GM23248 (cell line): ENCODE measurements at regions not wholly inside any gene's neighbourhood (a gene's known extent, or its start where the extent isn't known, plus 50 kb on each side); places are given as distances from the start of the nearest gene placed in this dataset.

Experiments
- DNase-seq: peaks from one replicate; pipeline ENCODE4 v3.0.0-alpha.2; 2015
- H2AFZ ChIP-seq: fragments of 200-600 bp; sonication (generic); 2 replicates; pipeline ENCODE4 v1.6.1; 2016; ENCODE audit warnings: antibody characterized with exemption
- H3F3A ChIP-seq: fragments of 200-600 bp; sonication (generic); 2 replicates; pipeline ENCODE4 v1.6.1; 2016; ENCODE audit warnings: mild to moderate bottlenecking, antibody characterized with exemption, mixed run types; ENCODE audit not compliant: insufficient read depth
- H3K27ac ChIP-seq: fragments of 200-600 bp; sonication (generic); 2 replicates; pipeline ENCODE4 v1.5.1; 2016; ENCODE audit warnings: mild to moderate bottlenecking
- H3K27me3 ChIP-seq: fragments of 200-600 bp; sonication (generic); replicated peaks from 2 replicates; pipeline ENCODE4 v1.6.1; 2016; ENCODE audit warnings: mild to moderate bottlenecking; ENCODE audit not compliant: insufficient read depth
- H3K36me3 ChIP-seq: fragments of 200-600 bp; sonication (generic); 2 replicates; pipeline ENCODE4 v1.6.1; 2016; ENCODE audit warnings: low read depth, mild to moderate bottlenecking
- H3K4me1 ChIP-seq: fragments of 200-600 bp; sonication (generic); 2 replicates; pipeline ENCODE4 v1.6.1; 2016; ENCODE audit warnings: mild to moderate bottlenecking; ENCODE audit not compliant: insufficient read depth
- H3K4me2 ChIP-seq: fragments of 200-600 bp; sonication (generic); one replicate; pipeline ENCODE4 v1.6.1; 2016; ENCODE audit warnings: mild to moderate bottlenecking; ENCODE audit not compliant: unreplicated experiment
- H3K4me3 ChIP-seq: fragments of 200-600 bp; sonication (generic); 2 replicates; pipeline ENCODE4 v1.5.1; 2016; ENCODE audit warnings: mild to moderate bottlenecking
- H3K79me2 ChIP-seq: fragments of 200-600 bp; sonication (generic); 2 replicates; pipeline ENCODE4 v1.6.1; 2016; ENCODE audit warnings: mild to moderate bottlenecking; ENCODE audit not compliant: insufficient read depth
- H3K9ac ChIP-seq: fragments of 200-600 bp; sonication (generic); 2 replicates; pipeline ENCODE4 v1.6.1; 2016; ENCODE audit warnings: mild to moderate bottlenecking
- H3K9me2 ChIP-seq: fragments of 200-600 bp; sonication (generic); 2 replicates; pipeline ENCODE4 v1.6.1; 2016; ENCODE audit warnings: mixed run types, mild to moderate bottlenecking, moderate library complexity; ENCODE audit not compliant: insufficient read depth
- H3K9me3 ChIP-seq: fragments of 200-600 bp; sonication (generic); one replicate; pipeline ENCODE4 v1.6.1; 2017; ENCODE audit warnings: low read depth
- H4K20me1 ChIP-seq: fragments of 200-600 bp; sonication (generic); 2 replicates; pipeline ENCODE4 v1.6.0; 2016; ENCODE audit not compliant: insufficient read depth
- EZH2 ChIP-seq: fragments of 200-600 bp; sonication (generic); IDR thresholded peaks from 2 replicates; pipeline ENCODE4 v1.6.1; 2018; ENCODE audit warnings: antibody characterized with exemption, mild to moderate bottlenecking; ENCODE audit not compliant: insufficient read depth, poor library complexity, severe bottlenecking
- EZH2phosphoT487 ChIP-seq: fragments of 200-600 bp; sonication (generic); IDR thresholded peaks from 2 replicates; pipeline ENCODE4 v1.6.1; 2018; ENCODE audit warnings: antibody characterized with exemption, moderate library complexity, mild to moderate bottlenecking, low read depth; ENCODE audit not compliant: insufficient read depth
- WGBS, 2 experiments: methylation state at CpG; one replicate each; pipeline ENCODE4 v1.1.6; 2015 to 2017; ENCODE audit warnings: low lambda C conversion rate in 2 of 2, low coverage in 1 of 2; ENCODE audit errors: missing lambda C conversion rate in 2 of 2; 5-methylcytosine and 5-hydroxymethylcytosine counted together
- in situ Hi-C: fragments of 300-500 bp; cut with MboI; formaldehyde crosslinking; loops from 2 replicates; pipeline ENCODE4 v1.15.0; 2020

GRCh38 chr15:81897057-81897677 is 148.7 kb downstream of the MEX3B start:
- Histone ChIP-seq H3K9ac (no peak overlapping the region), H3K27ac (no peak overlapping the region)
- in situ Hi-C loops = no loop called here

GRCh38 chr15:81896356-81896755 is 149.5 kb downstream of the MEX3B start:
- DNase-seq = no peak
- in situ Hi-C loops = no loop called here

More at GRCh38 chr15:81897057-81897677, 148.7 kb downstream of the MEX3B start:
- no peaks in the 10 kb centered on the region for H3K9me2 ChIP-seq
- H3K4me2 ChIP-seq = peak overlapping the region; percentile 26
- 63 to 67% methylated on average over 6 of the region's 6 CpGs for WGBS, 2 experiments
- H4K20me1 ChIP-seq = no peaks in the 10 kb centered on the region
- H3K27me3 ChIP-seq = peaks cover 7% of the 10 kb centered on the region
- peak overlapping the region; percentile 29 for H2AFZ ChIP-seq
- no peak overlapping the region for H3K4me3 ChIP-seq
- no peak for TF ChIP-seq EZH2
- no peak for TF ChIP-seq EZH2phosphoT487
- peak; percentile 62 for DNase-seq
- no peaks in the 10 kb centered on the region for H3K9me3 ChIP-seq
- peaks cover 10% of the 10 kb centered on the region for H3K4me1 ChIP-seq
- no peaks in the 10 kb centered on the region for H3F3A ChIP-seq
- H3K36me3 ChIP-seq = no peaks in the 10 kb centered on the region
- H3K79me2 ChIP-seq = no peaks in the 10 kb centered on the region

GRCh38 chr15:81895723-81896122 is 150.1 kb downstream of the MEX3B start:
- no peak overlapping the region for H3K4me2 ChIP-seq
- H3K36me3 ChIP-seq = no peaks in the 10 kb centered on the region
- no peaks in the 10 kb centered on the region for H4K20me1 ChIP-seq
- H3K27me3 ChIP-seq = peaks cover 7% of the 10 kb centered on the region; the same call in 1 of the 2 replicates
- no peak overlapping the region for H3K9ac ChIP-seq
- DNase-seq = no peak
- no peaks in the 10 kb centered on the region for H3K9me3 ChIP-seq
- TF ChIP-seq EZH2 = no peak
- no peak for TF ChIP-seq EZH2phosphoT487
- no peak overlapping the region for H3K4me3 ChIP-seq
- H3K9me2 ChIP-seq = no peaks in the 10 kb centered on the region
- H3K27ac ChIP-seq = no peak overlapping the region
- in situ Hi-C loops = no loop called here
- no peak overlapping the region for H2AFZ ChIP-seq
- no peaks in the 10 kb centered on the region for H3K79me2 ChIP-seq
- H3K4me1 ChIP-seq = peaks cover 10% of the 10 kb centered on the region
- WGBS, 2 experiments = 55 to 57% methylated on average over 2 of the region's 2 CpGs
- no peaks in the 10 kb centered on the region for H3F3A ChIP-seq

More at GRCh38 chr15:81896356-81896755, 149.5 kb downstream of the MEX3B start:
- H3K9me3 ChIP-seq = no peaks in the 10 kb centered on the region
- H4K20me1 ChIP-seq = no peaks in the 10 kb centered on the region
- no peak overlapping the region for H3K4me3 ChIP-seq
- H2AFZ ChIP-seq = no peak overlapping the region
- H3K79me2 ChIP-seq = no peaks in the 10 kb centered on the region
- no peak overlapping the region for H3K27ac ChIP-seq
- H3K4me2 ChIP-seq = no peak overlapping the region
- H3K4me1 ChIP-seq = peaks cover 10% of the 10 kb centered on the region
- H3K9ac ChIP-seq = no peak overlapping the region
- peaks cover 7% of the 10 kb centered on the region for H3K27me3 ChIP-seq
- 86 to 89% methylated on average over 3 of the region's 3 CpGs for WGBS, 2 experiments
- no peaks in the 10 kb centered on the region for H3F3A ChIP-seq
- H3K9me2 ChIP-seq = no peaks in the 10 kb centered on the region
- no peaks in the 10 kb centered on the region for H3K36me3 ChIP-seq
- no peak for TF ChIP-seq EZH2
- TF ChIP-seq EZH2phosphoT487 = no peak

DNA sequence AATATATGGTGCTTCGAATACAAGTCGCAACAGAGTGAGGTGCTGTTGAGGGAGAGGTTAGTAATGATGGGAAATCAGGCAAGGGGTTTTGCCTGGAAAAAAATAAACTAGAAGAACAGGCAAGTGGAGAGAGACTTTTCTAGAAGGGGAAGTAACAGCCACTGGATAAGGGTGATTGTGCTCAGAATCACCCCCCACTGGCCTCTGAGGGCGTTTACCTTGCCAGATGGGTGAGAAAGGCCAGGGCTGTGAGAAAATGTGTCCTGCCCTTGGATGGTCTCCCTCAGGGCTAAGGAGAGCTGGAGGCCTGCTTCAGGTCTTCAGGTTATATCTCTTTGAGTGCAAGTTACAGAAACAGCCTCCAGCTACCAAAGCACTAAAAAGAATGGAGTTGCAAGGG is 151.8 kb downstream of the MEX3B start:
- Histone ChIP-seq H4K20me1 (no peaks in the 10 kb centered on the region), H3K4me1 (peaks cover 10% of the 10 kb centered on the region), H3F3A (no peaks in the 10 kb centered on the region), H3K4me2 (no peak overlapping the region), H2AFZ (no peak overlapping the region), H3K4me3 (no peak overlapping the region), H3K9me2 (no peaks in the 10 kb centered on the region), H3K36me3 (no peaks in the 10 kb centered on the region), H3K9ac (no peak overlapping the region), H3K9me3 (no peaks in the 10 kb centered on the region), H3K79me2 (no peaks in the 10 kb centered on the region), H3K27ac (no peak overlapping the region), H3K27me3 (peaks cover 7% of the 10 kb centered on the region; the same call in 1 of the 2 replicates)
- in situ Hi-C loops = no loop called here
- TF ChIP-seq EZH2 (no peak), EZH2phosphoT487 (no peak)
- no peak for DNase-seq
- WGBS, 2 experiments = 74 to 79% methylated on average over 3 of the region's 3 CpGs
